Myocyte (in vitro differentiated cells): ENCODE measurements at regions not wholly inside any gene's neighbourhood (a gene's known extent, or its start where the extent isn't known, plus 50 kb on each side); places are given as distances from the start of the nearest gene placed in this dataset.

ENCODE experiments used
- DNase-seq: peaks from one replicate; pipeline ENCODE4 v3.0.0-alpha.2; 2012; ENCODE audit warnings: low read depth

GRCh38 chr14:35456261-35456660, 51.7 kb upstream of the NFKBIA start:
- DNase-seq = no peak

GRCh38 chr14:35458442-35458841, 53.9 kb upstream of the NFKBIA start:
- DNase-seq = no peak

- DNase-seq = no peak
These were observed 55.2 kb upstream of the NFKBIA start for GRCh38 chr14:35459776-35460175.

- DNase-seq = peak; percentile 46
These were observed 63.2 kb upstream of the INSM2 start for GRCh38 chr14:35470755-35471154.

GRCh38 chr14:35471803-35472202, 62.2 kb upstream of the INSM2 start:
- DNase-seq = no peak

GRCh38 chr14:35474323-35474722, 59.6 kb upstream of the INSM2 start:
- no peak for DNase-seq

- no peak for DNase-seq
These were observed 53.7 kb upstream of the INSM2 start for GRCh38 chr14:35480119-35480769.

GRCh38 chr14:35482994-35483515, 50.9 kb upstream of the INSM2 start:
- DNase-seq = no peak
